HEK293T (cell line): ENCODE measurements at regions not wholly inside any gene's neighbourhood (a gene's known extent, or its start where the extent isn't known, plus 50 kb on each side); places are given as distances from the start of the nearest gene placed in this dataset.

ENCODE experiments used
- CTCF ChIA-PET: fragments of 350-600 bp; formaldehyde crosslinking; extraction: SDS; loops from one replicate; lab custom pipeline; 2021; ENCODE audit warnings: antibody characterized with exemption, inconsistent platforms; lab: Yijun Ruan, JAX
- POLR2A ChIA-PET: fragments of 350-600 bp; formaldehyde crosslinking; extraction: SDS; loops from one replicate; lab custom pipeline; 2020; ENCODE audit warnings: antibody characterized with exemption, inconsistent platforms; lab: Yijun Ruan, JAX
- DNase-seq: peaks from one replicate; pipeline ENCODE4 v3.0.0; 2012; ENCODE audit warnings: mixed read lengths; ENCODE audit errors: extremely low spot score
- ARNT ChIP-seq: fragments of 450-650 bp; IDR thresholded peaks from 2 replicates; pipeline ENCODE4 v1.6.1; 2017; ENCODE audit warnings: mild to moderate bottlenecking
- BHLHE40 ChIP-seq: fragments of 450-650 bp; IDR thresholded peaks from 2 replicates; pipeline ENCODE4 v1.6.1; 2016; ENCODE audit warnings: mild to moderate bottlenecking, moderate library complexity, borderline replicate concordance
- CTBP1 ChIP-seq: fragments of 450-650 bp; IDR thresholded peaks from 2 replicates; pipeline ENCODE4 v1.6.1; 2016; ENCODE audit warnings: borderline replicate concordance
- ELF4 ChIP-seq: fragments of 450-650 bp; IDR thresholded peaks from 2 replicates; pipeline ENCODE4 v1.6.1; 2017; ENCODE audit warnings: antibody characterized with exemption
- FOXA1 ChIP-seq: fragments of 450-650 bp; IDR thresholded peaks from 2 replicates; pipeline ENCODE4 v1.6.1; 2016; ENCODE audit warnings: mild to moderate bottlenecking
- FOXK2 ChIP-seq: fragments of 450-650 bp; IDR thresholded peaks from 2 replicates; pipeline ENCODE4 v1.6.1; 2016; ENCODE audit warnings: mild to moderate bottlenecking
- FOXM1 ChIP-seq: fragments of 450-650 bp; IDR thresholded peaks from 2 replicates; pipeline ENCODE4 v1.6.1; 2017; ENCODE audit warnings: mild to moderate bottlenecking, borderline replicate concordance
- HDGF ChIP-seq: fragments of 450-650 bp; IDR thresholded peaks from 2 replicates; pipeline ENCODE4 v1.6.1; 2017; ENCODE audit warnings: antibody characterized with exemption, borderline replicate concordance
- L3MBTL2 ChIP-seq: fragments of 450-650 bp; conservative IDR thresholded peaks from 2 replicates; pipeline ENCODE4 v1.6.1; 2016; ENCODE audit warnings: mild to moderate bottlenecking
- LEF1 ChIP-seq: fragments of 450-650 bp; IDR thresholded peaks from 2 replicates; pipeline ENCODE4 v1.6.1; 2017; ENCODE audit warnings: mild to moderate bottlenecking, borderline replicate concordance
- NFRKB ChIP-seq: fragments of 450-650 bp; IDR thresholded peaks from 2 replicates; pipeline ENCODE4 v1.6.1; 2016; ENCODE audit warnings: mild to moderate bottlenecking, moderate library complexity
- SP1 ChIP-seq: fragments of 450-650 bp; IDR thresholded peaks from 2 replicates; pipeline ENCODE4 v1.6.1; 2017
- SUZ12 ChIP-seq: fragments of 450-650 bp; IDR thresholded peaks from 2 replicates; pipeline ENCODE4 v1.6.1; 2016; ENCODE audit warnings: mild to moderate bottlenecking
- TARDBP ChIP-seq: fragments of 450-650 bp; IDR thresholded peaks from 2 replicates; pipeline ENCODE4 v1.6.1; 2016
- ZNF384 ChIP-seq: fragments of 450-650 bp; IDR thresholded peaks from 2 replicates; pipeline ENCODE4 v1.6.1; 2016
- TF ChIP-seq, protein P1 (sequence below): fragments of 450-650 bp; IDR thresholded peaks from 2 replicates; pipeline ENCODE4 v1.6.1; 2016

DNA sequence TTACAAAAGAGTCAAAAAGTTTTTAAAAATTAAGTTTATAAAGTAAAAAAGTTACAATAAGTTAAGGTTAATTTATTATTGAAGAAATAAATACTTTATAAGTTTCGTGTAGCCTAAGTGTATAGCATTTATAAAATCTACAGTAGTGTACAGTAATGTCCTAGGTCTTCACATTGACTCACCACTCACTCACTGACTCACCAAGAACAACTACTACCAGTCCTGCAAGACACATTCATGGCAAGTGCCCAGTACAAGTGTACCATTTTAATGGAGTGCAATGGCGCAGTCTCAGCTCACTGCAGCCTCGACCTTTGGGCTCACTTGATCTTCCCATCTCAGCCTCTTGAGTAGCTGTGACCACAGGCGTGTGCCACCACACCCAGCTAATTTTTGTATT is 128.2 kb downstream of the GPX5 start:
- CTCF ChIA-PET, result no interaction called here
- no peak for DNase-seq
- TF ChIP-seq FOXA1 (no peak), L3MBTL2 (no peak), HDGF (no peak), ELF4 (no peak), LEF1 (no peak), TARDBP (no peak), ZNF384 (no peak), NFRKB (no peak), SUZ12 (no peak), FOXK2 (no peak), CTBP1 (no peak), BHLHE40 (no peak), SP1 (no peak), FOXM1 (no peak), ARNT (no peak)
- TF ChIP-seq, protein P1, sequence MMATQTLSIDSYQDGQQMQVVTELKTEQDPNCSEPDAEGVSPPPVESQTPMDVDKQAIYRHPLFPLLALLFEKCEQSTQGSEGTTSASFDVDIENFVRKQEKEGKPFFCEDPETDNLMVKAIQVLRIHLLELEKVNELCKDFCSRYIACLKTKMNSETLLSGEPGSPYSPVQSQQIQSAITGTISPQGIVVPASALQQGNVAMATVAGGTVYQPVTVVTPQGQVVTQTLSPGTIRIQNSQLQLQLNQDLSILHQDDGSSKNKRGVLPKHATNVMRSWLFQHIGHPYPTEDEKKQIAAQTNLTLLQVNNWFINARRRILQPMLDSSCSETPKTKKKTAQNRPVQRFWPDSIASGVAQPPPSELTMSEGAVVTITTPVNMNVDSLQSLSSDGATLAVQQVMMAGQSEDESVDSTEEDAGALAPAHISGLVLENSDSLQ, result no peak
- POLR2A ChIA-PET, result interaction anchor here (0.6 kb wide), 1 partner anchor 40 kb away, joined by 3 read pairs; no protein-coding TSS in a partner anchor

DNA sequence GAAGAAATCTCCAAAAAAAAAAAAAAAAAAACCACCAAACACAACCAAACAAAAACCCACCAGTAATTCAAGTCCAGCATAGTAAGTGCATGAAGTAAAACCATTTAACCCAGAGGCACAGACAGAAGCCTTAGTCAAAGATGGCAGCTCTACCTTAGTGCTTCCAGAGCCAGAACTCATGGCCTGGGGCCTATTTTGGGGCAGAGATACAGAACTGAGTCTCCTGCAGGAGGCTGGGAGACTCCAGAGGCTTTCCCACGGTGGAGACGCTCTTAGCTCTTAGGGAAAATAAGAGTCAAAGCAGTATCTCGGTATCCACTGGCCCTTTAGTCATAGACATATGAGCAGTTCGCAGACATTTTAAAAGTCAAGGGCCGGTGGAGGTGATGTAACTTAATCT is 129.5 kb downstream of the GPX5 start:
- ChIA-PET POLR2A (interaction anchor here (0.9 to 1.3 kb wide), 3 partner anchors 9 to 166 kb away, joined by 3 to 6 read pairs (median 3); no protein-coding TSS in a partner anchor), CTCF (interaction anchor here (0.6 to 0.8 kb wide), 2 partner anchors 48 to 337 kb away, joined by 3 to 5 read pairs; no protein-coding TSS in a partner anchor)
- TF ChIP-seq SUZ12 (no peak), ELF4 (no peak), LEF1 (no peak), ARNT (no peak), BHLHE40 (no peak), CTBP1 (no peak), SP1 (no peak), FOXM1 (no peak), HDGF (no peak), FOXK2 (no peak), ZNF384 (no peak), L3MBTL2 (no peak)
- no peak for DNase-seq

DNA sequence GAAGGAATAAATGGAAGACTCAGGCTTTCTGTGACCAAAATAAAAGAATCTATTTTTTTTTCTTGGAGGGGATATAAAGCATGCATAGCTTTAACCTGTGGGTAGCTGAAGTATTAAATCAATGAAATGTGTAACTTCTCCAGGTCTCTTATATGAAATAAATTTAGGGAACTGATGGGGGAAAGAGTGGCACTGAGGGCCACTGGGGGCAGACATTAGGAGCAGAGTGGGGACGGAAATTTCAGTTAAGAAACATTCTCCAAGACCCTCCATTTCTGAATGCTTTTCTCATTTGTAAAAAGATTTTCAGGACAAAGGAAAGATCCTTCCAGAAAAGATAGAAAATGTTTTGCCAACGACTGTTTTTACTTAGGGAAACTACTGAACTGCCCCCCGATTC is 131.0 kb downstream of the GPX5 start:
- TF ChIP-seq SUZ12 (no peak), FOXK2 (no peak), ARNT (no peak), SP1 (no peak), NFRKB (no peak), FOXA1 (no peak), ELF4 (no peak), FOXM1 (no peak), ZNF384 (no peak), L3MBTL2 (no peak), BHLHE40 (no peak), HDGF (no peak)
- TF ChIP-seq, protein P1, result no peak; the same call in 1 of the 2 replicates
- no peak for DNase-seq
- CTCF ChIA-PET, result interaction anchor here (1.0 kb wide), 1 partner anchor 67 kb away, joined by 3 read pairs; no protein-coding TSS in a partner anchor
- POLR2A ChIA-PET, result interaction anchor here (1.0 kb wide), 1 partner anchor 8 kb away, joined by 3 read pairs; no protein-coding TSS in a partner anchor

DNA sequence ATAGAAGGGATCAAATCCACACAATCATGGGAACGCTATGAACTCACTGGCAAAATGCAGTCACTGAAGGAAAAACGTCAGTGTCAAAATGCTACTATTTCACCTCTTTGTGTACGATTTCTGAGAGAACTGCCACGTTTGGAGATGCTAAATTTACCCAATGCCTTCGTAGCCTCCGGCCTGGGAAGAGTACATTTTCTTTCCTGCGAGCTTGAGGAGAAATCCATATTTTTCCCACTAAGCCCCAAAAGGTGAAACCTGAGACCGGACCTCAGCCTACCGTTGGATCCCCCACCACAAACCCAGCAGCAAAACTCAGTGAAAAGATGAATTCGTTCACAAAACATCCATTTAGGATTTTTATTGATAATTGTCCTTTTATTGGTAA is 131.7 kb downstream of the GPX5 start:
- TF ChIP-seq ARNT, result no peak
- TF ChIP-seq LEF1, result no peak
- TF ChIP-seq FOXA1, result no peak
- TF ChIP-seq CTBP1, result no peak
- no peak for TF ChIP-seq HDGF
- no peak for TF ChIP-seq SP1
- TF ChIP-seq NFRKB, result no peak
- TF ChIP-seq FOXM1, result no peak
- no peak for TF ChIP-seq SUZ12
- TF ChIP-seq BHLHE40, result no peak
- no peak for TF ChIP-seq ELF4
- TF ChIP-seq TARDBP, result no peak
- TF ChIP-seq FOXK2, result no peak
- TF ChIP-seq L3MBTL2, result no peak
- TF ChIP-seq, protein P1, result no peak
- TF ChIP-seq ZNF384, result no peak
- no peak for DNase-seq
- POLR2A ChIA-PET, result interaction anchor here (0.7 to 1.2 kb wide), 3 partner anchors 8 to 68 kb away, joined by 3 to 4 read pairs (median 4); no protein-coding TSS in a partner anchor
- CTCF ChIA-PET, result interaction anchor here (1.0 kb wide), 1 partner anchor 68 kb away, joined by 3 read pairs; no protein-coding TSS in a partner anchor

DNA sequence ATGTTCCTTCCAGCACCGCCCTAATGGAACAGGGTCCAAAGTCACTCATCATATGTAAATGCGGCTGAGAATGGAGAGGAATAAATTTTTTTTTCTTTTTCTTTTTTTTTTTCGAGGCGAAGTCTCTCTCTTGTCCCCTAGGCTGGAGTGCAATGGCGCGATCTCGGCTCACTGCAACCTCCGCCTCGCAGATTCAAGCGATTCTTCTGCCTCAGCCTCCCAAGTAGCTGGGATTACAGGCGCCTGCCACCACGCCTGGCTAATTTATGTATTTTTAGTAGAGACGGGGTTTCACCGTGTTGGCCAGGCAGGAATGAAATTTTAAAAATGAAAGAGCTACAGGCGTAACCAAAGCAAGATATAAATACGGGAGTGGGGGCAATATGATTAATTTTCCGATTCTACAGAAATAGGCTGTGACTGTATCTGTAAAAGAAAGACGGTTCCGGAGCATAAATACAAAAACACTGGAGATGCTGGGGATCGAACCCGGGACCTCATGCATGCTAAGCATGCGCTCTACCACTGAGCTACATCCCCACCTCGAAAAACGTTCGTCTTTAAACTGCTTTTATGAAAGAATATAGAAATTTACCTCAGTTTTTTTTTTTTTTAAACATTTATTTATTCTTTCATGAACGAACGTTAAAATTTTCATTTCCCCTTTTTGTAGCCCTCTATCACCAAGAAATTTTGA is 132.2 kb downstream of the GPX5 start:
- POLR2A ChIA-PET, result interaction anchor here (0.7 to 1.5 kb wide), 4 partner anchors 9 to 68 kb away, joined by 3 to 4 read pairs (median 4); no protein-coding TSS in a partner anchor
- peak; percentile 65 for DNase-seq
- TF ChIP-seq FOXA1 (no peak), ARNT (no peak), LEF1 (no peak), NFRKB (no peak), FOXK2 (no peak), SP1 (no peak), BHLHE40 (no peak), ZNF384 (peak; percentile 99), L3MBTL2 (0 out of 2 replicates have a peak, but pooled peaks have one; percentile 7), SUZ12 (no peak), ELF4 (no peak), HDGF (no peak), TARDBP (0 out of 2 replicates have a peak, but pooled peaks have one; percentile 43), FOXM1 (no peak), CTBP1 (0 out of 2 replicates have a peak, but pooled peaks have one; percentile 37)
- TF ChIP-seq, protein P1, result peak; percentile 93
- CTCF ChIA-PET, result interaction anchor here (0.6 to 0.8 kb wide), 3 partner anchors 9 to 756 kb away, joined by 3 read pairs; no protein-coding TSS in a partner anchor
